ENCODE measurements at regions not wholly inside any gene's neighbourhood (a gene's known extent, or its start where the extent isn't known, plus 50 kb on each side); places are given as distances from the start of the nearest gene placed in this dataset.

DNA sequence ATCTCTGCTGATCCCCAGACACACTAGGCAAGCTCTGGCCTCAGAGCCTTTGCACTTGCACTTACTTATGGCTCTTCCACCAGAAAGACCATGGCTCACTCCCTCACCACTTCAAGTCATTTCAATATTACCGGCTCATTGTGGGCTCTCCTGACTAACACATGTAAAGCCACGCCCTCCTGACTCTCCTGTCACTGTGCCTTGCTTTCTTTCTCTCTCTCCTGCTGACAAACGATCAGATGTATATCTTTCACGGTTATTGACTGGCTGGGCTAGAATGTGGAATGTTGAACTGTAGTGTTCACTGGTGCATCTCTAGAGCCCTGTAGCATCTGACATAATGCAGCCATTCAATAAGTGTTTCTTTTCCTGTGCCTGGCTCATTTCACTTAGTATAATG lies 425.1 kb downstream of the RAB28 start:
- no peak overlapping the region for H3K27ac ChIP-seq (ENCODE audit: low read depth in 2 of 2, low read length in 1 of 2)
- H3K9me3 ChIP-seq, result no peaks in the 10 kb centered on the region
- H3K4me1 ChIP-seq (ENCODE audit: control insufficient read depth in 1 of 2, insufficient read depth in 2 of 2, low read depth in 1 of 2, low read length in 1 of 2), result no peaks in the 10 kb centered on the region
- H3K9me2 ChIP-seq, result no peaks in the 10 kb centered on the region
- H4K20me1 ChIP-seq (ENCODE audit: insufficient read depth), result no peaks in the 10 kb centered on the region
- WGBS (ENCODE audit: low lambda C conversion rate), result 3% methylated on average over 4 of the region's 4 CpGs
- no peak for DNase-seq
- H3K36me3 ChIP-seq (replicated peaks in 1 of 2; ENCODE audit: control insufficient read depth in 1 of 2, insufficient read depth in 2 of 2, low read length in 1 of 2), result no peaks in the 10 kb centered on the region
- no peak overlapping the region for H3K9ac ChIP-seq
- CTCF ChIA-PET, result interaction anchor here (0.7 to 0.9 kb wide), 2 partner anchors 15 to 21 kb away, joined by 3 read pairs; no protein-coding TSS in a partner anchor
- H3K27me3 ChIP-seq (ENCODE audit: insufficient read depth), result no peaks in the 10 kb centered on the region
- H3K79me2 ChIP-seq (ENCODE audit: insufficient read depth), result no peaks in the 10 kb centered on the region
- no peak overlapping the region for H2AFZ ChIP-seq (ENCODE audit: low read depth)
- POLR2A ChIA-PET, result no interaction called here
- no peak overlapping the region for H3K4me2 ChIP-seq
- no peak for TF ChIP-seq SIN3A (IDR thresholded peaks at IDR 0.05; ENCODE audit: borderline replicate concordance, low read depth, low read length)
- no peak for TF ChIP-seq GATA2 (CRISPR knock-in tag; IDR thresholded peaks at IDR 0.05)
- TF ChIP-seq, protein P1, sequence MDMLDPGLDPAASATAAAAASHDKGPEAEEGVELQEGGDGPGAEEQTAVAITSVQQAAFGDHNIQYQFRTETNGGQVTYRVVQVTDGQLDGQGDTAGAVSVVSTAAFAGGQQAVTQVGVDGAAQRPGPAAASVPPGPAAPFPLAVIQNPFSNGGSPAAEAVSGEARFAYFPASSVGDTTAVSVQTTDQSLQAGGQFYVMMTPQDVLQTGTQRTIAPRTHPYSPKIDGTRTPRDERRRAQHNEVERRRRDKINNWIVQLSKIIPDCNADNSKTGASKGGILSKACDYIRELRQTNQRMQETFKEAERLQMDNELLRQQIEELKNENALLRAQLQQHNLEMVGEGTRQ (IDR thresholded peaks at IDR 0.05; ENCODE audit: borderline replicate concordance, low read depth, low read length), result no peak
- no peak for TF ChIP-seq POLR2AphosphoS5 (IDR thresholded peaks at IDR 0.05; ENCODE audit: low read depth, low read length)
- no peak for TF ChIP-seq RFX5 (IDR thresholded peaks at IDR 0.05; ENCODE audit: low read length)
- TF ChIP-seq, protein P2, sequence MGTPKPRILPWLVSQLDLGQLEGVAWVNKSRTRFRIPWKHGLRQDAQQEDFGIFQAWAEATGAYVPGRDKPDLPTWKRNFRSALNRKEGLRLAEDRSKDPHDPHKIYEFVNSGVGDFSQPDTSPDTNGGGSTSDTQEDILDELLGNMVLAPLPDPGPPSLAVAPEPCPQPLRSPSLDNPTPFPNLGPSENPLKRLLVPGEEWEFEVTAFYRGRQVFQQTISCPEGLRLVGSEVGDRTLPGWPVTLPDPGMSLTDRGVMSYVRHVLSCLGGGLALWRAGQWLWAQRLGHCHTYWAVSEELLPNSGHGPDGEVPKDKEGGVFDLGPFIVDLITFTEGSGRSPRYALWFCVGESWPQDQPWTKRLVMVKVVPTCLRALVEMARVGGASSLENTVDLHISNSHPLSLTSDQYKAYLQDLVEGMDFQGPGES (IDR thresholded peaks at IDR 0.05; ENCODE audit: low read depth, low read length), result no peak
- TF ChIP-seq, protein P3, sequence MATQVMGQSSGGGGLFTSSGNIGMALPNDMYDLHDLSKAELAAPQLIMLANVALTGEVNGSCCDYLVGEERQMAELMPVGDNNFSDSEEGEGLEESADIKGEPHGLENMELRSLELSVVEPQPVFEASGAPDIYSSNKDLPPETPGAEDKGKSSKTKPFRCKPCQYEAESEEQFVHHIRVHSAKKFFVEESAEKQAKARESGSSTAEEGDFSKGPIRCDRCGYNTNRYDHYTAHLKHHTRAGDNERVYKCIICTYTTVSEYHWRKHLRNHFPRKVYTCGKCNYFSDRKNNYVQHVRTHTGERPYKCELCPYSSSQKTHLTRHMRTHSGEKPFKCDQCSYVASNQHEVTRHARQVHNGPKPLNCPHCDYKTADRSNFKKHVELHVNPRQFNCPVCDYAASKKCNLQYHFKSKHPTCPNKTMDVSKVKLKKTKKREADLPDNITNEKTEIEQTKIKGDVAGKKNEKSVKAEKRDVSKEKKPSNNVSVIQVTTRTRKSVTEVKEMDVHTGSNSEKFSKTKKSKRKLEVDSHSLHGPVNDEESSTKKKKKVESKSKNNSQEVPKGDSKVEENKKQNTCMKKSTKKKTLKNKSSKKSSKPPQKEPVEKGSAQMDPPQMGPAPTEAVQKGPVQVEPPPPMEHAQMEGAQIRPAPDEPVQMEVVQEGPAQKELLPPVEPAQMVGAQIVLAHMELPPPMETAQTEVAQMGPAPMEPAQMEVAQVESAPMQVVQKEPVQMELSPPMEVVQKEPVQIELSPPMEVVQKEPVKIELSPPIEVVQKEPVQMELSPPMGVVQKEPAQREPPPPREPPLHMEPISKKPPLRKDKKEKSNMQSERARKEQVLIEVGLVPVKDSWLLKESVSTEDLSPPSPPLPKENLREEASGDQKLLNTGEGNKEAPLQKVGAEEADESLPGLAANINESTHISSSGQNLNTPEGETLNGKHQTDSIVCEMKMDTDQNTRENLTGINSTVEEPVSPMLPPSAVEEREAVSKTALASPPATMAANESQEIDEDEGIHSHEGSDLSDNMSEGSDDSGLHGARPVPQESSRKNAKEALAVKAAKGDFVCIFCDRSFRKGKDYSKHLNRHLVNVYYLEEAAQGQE (IDR thresholded peaks at IDR 0.05; ENCODE audit: low read depth, low read length), result no peak
- H3F3A ChIP-seq (replicated peaks; ENCODE audit: insufficient read depth), result no peaks in the 10 kb centered on the region
- H3K4me3 ChIP-seq (ENCODE audit: low read depth in 2 of 2, low read length in 1 of 2), result no peak overlapping the region

DNA sequence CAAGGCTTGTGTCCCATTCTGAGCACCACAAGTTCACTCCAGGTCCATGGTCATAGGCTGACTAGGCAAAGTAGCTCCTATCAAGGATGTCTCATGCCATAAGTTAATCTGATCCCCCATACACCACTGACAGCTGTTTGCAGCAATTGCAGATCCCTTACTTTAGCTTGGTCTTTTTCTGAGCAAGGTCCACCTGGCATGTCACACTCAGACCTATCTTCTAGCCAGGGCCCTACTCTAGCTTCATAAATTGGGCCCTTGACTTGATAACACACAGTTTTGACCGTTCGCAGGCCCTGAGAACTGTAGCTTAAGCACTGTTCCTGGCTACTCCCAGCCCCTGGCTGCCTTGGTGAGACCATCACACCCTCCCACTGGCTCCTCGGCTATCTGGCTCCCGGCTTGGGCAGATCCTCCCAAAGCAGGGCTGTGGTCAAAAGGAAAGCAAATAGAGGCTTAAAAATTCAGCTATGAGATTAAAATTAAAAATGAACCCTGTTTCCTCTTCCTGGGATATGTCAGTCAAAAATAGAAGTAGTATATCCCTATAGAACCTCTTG lies 427.4 kb downstream of the RAB28 start:
- H3K9me3 ChIP-seq, result no peaks in the 10 kb centered on the region
- no peak overlapping the region for H3K9ac ChIP-seq
- no peaks in the 10 kb centered on the region for H4K20me1 ChIP-seq (ENCODE audit: insufficient read depth)
- ChIA-PET CTCF (no interaction called here), POLR2A (no interaction called here)
- H3K4me2 ChIP-seq, result no peak overlapping the region
- TF ChIP-seq, protein P4, sequence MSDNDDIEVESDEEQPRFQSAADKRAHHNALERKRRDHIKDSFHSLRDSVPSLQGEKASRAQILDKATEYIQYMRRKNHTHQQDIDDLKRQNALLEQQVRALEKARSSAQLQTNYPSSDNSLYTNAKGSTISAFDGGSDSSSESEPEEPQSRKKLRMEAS (IDR thresholded peaks at IDR 0.05; ENCODE audit: low read depth), result no peak
- TF ChIP-seq EZH2phosphoT487 (IDR thresholded peaks at IDR 0.05; ENCODE audit: borderline replicate concordance, low read depth) (no peak), NFIC (IDR thresholded peaks at IDR 0.05; ENCODE audit: borderline replicate concordance) (no peak)
- H3K27ac ChIP-seq (ENCODE audit: low read depth in 2 of 2, low read length in 1 of 2), result no peak overlapping the region
- no peaks in the 10 kb centered on the region for H3K27me3 ChIP-seq (ENCODE audit: insufficient read depth)
- H3K4me3 ChIP-seq (ENCODE audit: low read depth in 2 of 2, low read length in 1 of 2), result no peak overlapping the region
- no peak for DNase-seq
- H3K4me1 ChIP-seq (ENCODE audit: control insufficient read depth in 1 of 2, insufficient read depth in 2 of 2, low read depth in 1 of 2, low read length in 1 of 2), result no peaks in the 10 kb centered on the region
- H3K9me2 ChIP-seq, result no peaks in the 10 kb centered on the region
- H2AFZ ChIP-seq (ENCODE audit: low read depth), result no peak overlapping the region
- WGBS (ENCODE audit: low lambda C conversion rate), result 19% methylated on average over 4 of the region's 4 CpGs
- no peaks in the 10 kb centered on the region for H3F3A ChIP-seq (replicated peaks; ENCODE audit: insufficient read depth)
- no peaks in the 10 kb centered on the region for H3K79me2 ChIP-seq (ENCODE audit: insufficient read depth)
- H3K36me3 ChIP-seq (replicated peaks in 1 of 2; ENCODE audit: control insufficient read depth in 1 of 2, insufficient read depth in 2 of 2, low read length in 1 of 2), result no peaks in the 10 kb centered on the region
